Endothelial cell of umbilical vein (primary cell): ENCODE measurements at regions not wholly inside any gene's neighbourhood (a gene's known extent, or its start where the extent isn't known, plus 50 kb on each side); places are given as distances from the start of the nearest gene placed in this dataset.
"Not testable (repeated sequence)": the region's sequence is repeated elsewhere in the genome, so short reads cannot be mapped to it uniquely, and the experiment has no call there.

Source experiments
- BruUV-seq: library from RNA; stranded (reverse); fragments of 400-500 nt; replicated peaks from 2 replicates; lab custom pipeline; 2021; lab: Mats Ljungman, UMichigan
- CTCF ChIA-PET: fragments of 300-600, 350-600 bp; sonication (Branson Sonifier 250); formaldehyde crosslinking; loops from one replicate; lab custom pipeline; 2021; ENCODE audit warnings: antibody characterized with exemption, inconsistent platforms; lab: Charles Lee
- POLR2A ChIA-PET: fragments of 300-600, 350-600 bp; sonication (Branson Sonifier 250); formaldehyde crosslinking; loops from one replicate; lab custom pipeline; 2021; ENCODE audit warnings: antibody characterized with exemption, inconsistent platforms; lab: Charles Lee
- DNase-seq: peaks from one replicate; pipeline ENCODE4 v3.0.0-alpha.2; 2011; ENCODE audit warnings: low read depth, low spot score
- FAIRE-seq: peaks from 2 replicates; lab custom pipeline; 2011; peaks lifted over from hg19 to GRCh38; lab: Jason Lieb, UNC
- H2AFZ ChIP-seq: 2 replicates; pipeline ENCODE4 v1.6.0; 2012; ENCODE audit warnings: low read depth, low read length, control low read depth, inconsistent platforms
- H3K27ac ChIP-seq: 2 replicates; pipeline ENCODE4 v1.5.1; 2011; ENCODE audit warnings: low read depth, mild to moderate bottlenecking, control low read depth, low read length, moderate library complexity; ENCODE audit not compliant: insufficient read depth
- H3K27me3 ChIP-seq, 2 experiments: 2 replicates each; pipeline versions ENCODE4 v1.6.0 to v1.6.1; 2011; ENCODE audit warnings: low read length in 2 of 2, mixed read lengths in 1 of 2; ENCODE audit not compliant: control insufficient read depth in 2 of 2, insufficient read depth in 2 of 2
- H3K36me3 ChIP-seq, 2 experiments: 2 replicates in 1 of 2; 3 replicates in 1 of 2; pipeline ENCODE4 v1.5.1; 2011; ENCODE audit warnings: low read length in 2 of 2, mild to moderate bottlenecking in 1 of 2, moderate library complexity in 1 of 2; ENCODE audit not compliant: control insufficient read depth in 2 of 2, insufficient read depth in 2 of 2; ENCODE audit errors: extremely low read depth in 1 of 2
- H3K4me1 ChIP-seq: 3 replicates; pipeline ENCODE4 v1.5.1; 2011; ENCODE audit warnings: mild to moderate bottlenecking, low read length; ENCODE audit not compliant: control insufficient read depth, insufficient read depth; ENCODE audit errors: extremely low read depth
- H3K4me2 ChIP-seq: 2 replicates; pipeline ENCODE4 v1.6.1; 2011; ENCODE audit warnings: low read length, control low read depth, mixed read lengths; ENCODE audit not compliant: insufficient read depth
- H3K4me3 ChIP-seq, 3 experiments: fragments of 200-600 bp in 1 of 3; sonication (generic), shearing (Covaris generic) in 1 of 3; replicated peaks in 1 of 3; 2 replicates each; pipeline ENCODE4 v1.5.1; 2011 to 2016; ENCODE audit warnings: control low read depth in 3 of 3, low read length in 3 of 3, mild to moderate bottlenecking in 2 of 3, inconsistent platforms in 1 of 3, low read depth in 1 of 3, moderate library complexity in 1 of 3; ENCODE audit not compliant: insufficient read depth in 1 of 3
- H3K79me2 ChIP-seq: 2 replicates; pipeline ENCODE4 v1.6.0; 2012; ENCODE audit warnings: low read length, inconsistent platforms; ENCODE audit not compliant: control insufficient read depth, insufficient read depth
- H3K9ac ChIP-seq: replicated peaks from 2 replicates; pipeline ENCODE3; 2011; ENCODE audit warnings: low read length, control low read depth; ENCODE audit not compliant: insufficient read depth; ENCODE audit errors: extremely low read depth
- H3K9me1 ChIP-seq: replicated peaks from 3 replicates; pipeline ENCODE4 v1.6.0; 2011; ENCODE audit warnings: mild to moderate bottlenecking, low read length; ENCODE audit not compliant: control insufficient read depth, insufficient read depth; ENCODE audit errors: extremely low read depth
- H3K9me3 ChIP-seq: replicated peaks from 2 replicates; pipeline ENCODE4 v1.5.1; 2012; ENCODE audit warnings: low read length, inconsistent platforms; ENCODE audit not compliant: control insufficient read depth, insufficient read depth
- H4K20me1 ChIP-seq: replicated peaks from 2 replicates; pipeline ENCODE3; 2011; ENCODE audit warnings: mild to moderate bottlenecking, low read length; ENCODE audit not compliant: control insufficient read depth, insufficient read depth; ENCODE audit errors: extremely low read depth
- EZH2 ChIP-seq: IDR thresholded peaks from 2 replicates; pipeline ENCODE4 v1.6.1; 2012; ENCODE audit warnings: borderline replicate concordance, low read depth, mild to moderate bottlenecking, moderate library complexity, low read length, inconsistent platforms; ENCODE audit not compliant: severe bottlenecking
- FOS ChIP-seq: IDR thresholded peaks from 2 replicates; pipeline ENCODE4 v1.6.1; 2011; ENCODE audit warnings: mild to moderate bottlenecking, low read length, moderate library complexity, borderline replicate concordance; ENCODE audit not compliant: insufficient read depth
- GATA2 ChIP-seq: IDR thresholded peaks from 2 replicates; pipeline ENCODE4 v1.7.0; 2011; ENCODE audit warnings: low read depth, mild to moderate bottlenecking, moderate library complexity, mixed read lengths, low read length; ENCODE audit not compliant: insufficient read length, insufficient read depth
- JUN ChIP-seq: IDR thresholded peaks from 2 replicates; pipeline ENCODE4 v1.6.1; 2011; ENCODE audit warnings: borderline replicate concordance, low read depth; ENCODE audit not compliant: insufficient read length, insufficient read depth
- MYC ChIP-seq: IDR thresholded peaks from one replicate; pipeline ENCODE4 v1.6.1; 2011; ENCODE audit warnings: mild to moderate bottlenecking, low read depth, low read length
- POLR2A ChIP-seq: IDR thresholded peaks from 2 replicates; pipeline ENCODE4 v1.6.1; 2012; ENCODE audit warnings: low read depth, mild to moderate bottlenecking, control low read depth, low read length
- POLR2AphosphoS5 ChIP-seq: IDR thresholded peaks from 2 replicates; pipeline ENCODE4 v1.6.1; 2012; ENCODE audit warnings: low read depth, mild to moderate bottlenecking, control low read depth, low read length, moderate library complexity; ENCODE audit not compliant: insufficient read depth
- dilution Hi-C: fragments of 300-500 bp; cut with MboI; formaldehyde crosslinking; loops from one replicate; pipeline ENCODE4 v1.15.0; 2019; ENCODE audit warnings: low sequenced_read_pairs; ENCODE audit not compliant: extremely low pct_ligation_motif_present
- intact Hi-C: fragments of 100-400 bp; cut with micrococcal nuclease; formaldehyde crosslinking; loops from one replicate; pipeline ENCODE4 v1.10.0; 2022
- TF ChIP-seq, protein P1 (sequence below): IDR thresholded peaks from 2 replicates; pipeline ENCODE4 v1.6.1; 2011; ENCODE audit not compliant: insufficient read depth, insufficient read length
- TF ChIP-seq, protein P2 (sequence below), 2 donors: IDR thresholded peaks; 1 replicate in 1 of 2; 2 replicates in 1 of 2; pipeline ENCODE4 v1.5.1; 2011; ENCODE audit warnings: low read length in 2 of 2, mild to moderate bottlenecking in 2 of 2, moderate library complexity in 2 of 2, control low read depth in 1 of 2, inconsistent platforms in 1 of 2, low read depth in 1 of 2; ENCODE audit not compliant: insufficient read depth in 1 of 2; ENCODE audit errors: extremely low read depth in 1 of 2

DNA sequence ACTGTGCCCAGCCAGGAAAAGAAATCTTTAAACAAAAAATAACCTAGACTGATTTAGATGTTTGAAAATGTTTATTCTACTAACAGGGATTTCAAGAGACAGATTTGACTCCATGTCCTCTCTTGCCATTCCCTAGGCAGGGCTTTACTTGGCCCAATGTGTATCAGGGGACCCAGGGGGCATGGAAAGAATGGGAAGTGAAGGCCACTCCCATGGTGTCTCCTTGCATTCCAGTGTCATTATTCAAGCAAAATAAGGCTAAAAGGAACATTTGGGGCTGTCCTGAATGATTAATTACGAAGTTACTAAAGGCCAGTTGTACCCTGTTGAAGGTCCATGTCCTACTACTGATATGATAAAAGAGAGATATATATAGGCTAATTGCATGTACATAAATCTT is 151.9 kb upstream of the ATF7IP start:
- POLR2A ChIA-PET, result no interaction called here

DNA sequence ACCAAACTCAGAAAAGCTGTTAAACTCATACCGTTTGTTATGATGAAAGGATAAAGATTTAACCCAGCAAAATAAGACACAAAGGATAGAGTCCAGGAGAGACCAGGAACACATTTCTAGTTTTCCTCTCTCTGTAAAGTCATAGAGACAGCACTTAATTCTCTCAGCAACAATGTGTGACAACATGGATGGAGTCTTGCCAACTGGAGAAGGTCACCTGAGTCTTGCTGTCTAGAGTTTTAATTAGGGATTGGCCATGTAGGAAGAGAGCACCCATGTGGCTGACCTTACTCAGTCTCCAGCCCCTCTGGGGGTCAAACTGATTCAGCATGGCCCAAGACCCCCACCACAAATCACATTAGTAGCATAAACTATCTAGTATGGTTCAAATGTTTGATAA is 151.0 kb upstream of the ATF7IP start:
- no peak overlapping the region for H2AFZ ChIP-seq
- FAIRE-seq, result no peak
- intact Hi-C loops, result no loop called here
- H3K36me3 ChIP-seq, result no peaks in the 10 kb centered on the region
- no TSS peak for BruUV-seq
- dilution Hi-C loops, result no loop called here
- H3K4me1 ChIP-seq, result no peaks in the 10 kb centered on the region
- H3K4me2 ChIP-seq, result no peak overlapping the region
- CTCF ChIA-PET, result no interaction called here
- no peaks in the 10 kb centered on the region for H3K9me1 ChIP-seq
- H3K9me3 ChIP-seq, result no peaks in the 10 kb centered on the region
- H3K4me3 ChIP-seq, result no peak overlapping the region
- no peak overlapping the region for H3K9ac ChIP-seq
- TF ChIP-seq, protein P1, sequence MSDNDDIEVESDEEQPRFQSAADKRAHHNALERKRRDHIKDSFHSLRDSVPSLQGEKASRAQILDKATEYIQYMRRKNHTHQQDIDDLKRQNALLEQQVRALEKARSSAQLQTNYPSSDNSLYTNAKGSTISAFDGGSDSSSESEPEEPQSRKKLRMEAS, result no peak
- TF ChIP-seq GATA2 (no peak), POLR2A (no peak), FOS (no peak), POLR2AphosphoS5 (no peak), MYC (no peak), JUN (no peak), EZH2 (no peak)
- TF ChIP-seq, protein P2, sequence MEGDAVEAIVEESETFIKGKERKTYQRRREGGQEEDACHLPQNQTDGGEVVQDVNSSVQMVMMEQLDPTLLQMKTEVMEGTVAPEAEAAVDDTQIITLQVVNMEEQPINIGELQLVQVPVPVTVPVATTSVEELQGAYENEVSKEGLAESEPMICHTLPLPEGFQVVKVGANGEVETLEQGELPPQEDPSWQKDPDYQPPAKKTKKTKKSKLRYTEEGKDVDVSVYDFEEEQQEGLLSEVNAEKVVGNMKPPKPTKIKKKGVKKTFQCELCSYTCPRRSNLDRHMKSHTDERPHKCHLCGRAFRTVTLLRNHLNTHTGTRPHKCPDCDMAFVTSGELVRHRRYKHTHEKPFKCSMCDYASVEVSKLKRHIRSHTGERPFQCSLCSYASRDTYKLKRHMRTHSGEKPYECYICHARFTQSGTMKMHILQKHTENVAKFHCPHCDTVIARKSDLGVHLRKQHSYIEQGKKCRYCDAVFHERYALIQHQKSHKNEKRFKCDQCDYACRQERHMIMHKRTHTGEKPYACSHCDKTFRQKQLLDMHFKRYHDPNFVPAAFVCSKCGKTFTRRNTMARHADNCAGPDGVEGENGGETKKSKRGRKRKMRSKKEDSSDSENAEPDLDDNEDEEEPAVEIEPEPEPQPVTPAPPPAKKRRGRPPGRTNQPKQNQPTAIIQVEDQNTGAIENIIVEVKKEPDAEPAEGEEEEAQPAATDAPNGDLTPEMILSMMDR (IDR thresholded peaks at IDR 0.05; ENCODE audit: extremely low read depth in 1 of 2, insufficient read depth in 1 of 2, low read depth in 1 of 2, low read length in 2 of 2), result no peak
- peaks cover 0 to 3% of the 10 kb centered on the region in 2 experiments for H3K27me3 ChIP-seq
- POLR2A ChIA-PET, result no interaction called here
- no peak for DNase-seq
- H3K27ac ChIP-seq, result no peak overlapping the region
- H3K79me2 ChIP-seq, result no peaks in the 10 kb centered on the region
- no peaks in the 10 kb centered on the region for H4K20me1 ChIP-seq

More for the DNA sequence above, 151.9 kb upstream of the ATF7IP start:
- Histone ChIP-seq H2AFZ (no peak overlapping the region), H3K36me3 (no peaks in the 10 kb centered on the region), H4K20me1 (no peaks in the 10 kb centered on the region), H3K4me1 (no peaks in the 10 kb centered on the region), H3K9me1 (no peaks in the 10 kb centered on the region), H3K79me2 (no peaks in the 10 kb centered on the region), H3K27ac (no peak overlapping the region), H3K4me3 (no peak overlapping the region), H3K27me3 (peaks cover 0 to 3% of the 10 kb centered on the region in 2 experiments), H3K9me3 (no peaks in the 10 kb centered on the region), H3K4me2 (no peak overlapping the region), H3K9ac (no peak overlapping the region)
- intact Hi-C loops, result no loop called here
- no peak for FAIRE-seq
- BruUV-seq, result no TSS peak
- TF ChIP-seq MYC, result no peak
- CTCF ChIA-PET, result no interaction called here
- dilution Hi-C loops, result no loop called here
- DNase-seq, result no peak

DNA sequence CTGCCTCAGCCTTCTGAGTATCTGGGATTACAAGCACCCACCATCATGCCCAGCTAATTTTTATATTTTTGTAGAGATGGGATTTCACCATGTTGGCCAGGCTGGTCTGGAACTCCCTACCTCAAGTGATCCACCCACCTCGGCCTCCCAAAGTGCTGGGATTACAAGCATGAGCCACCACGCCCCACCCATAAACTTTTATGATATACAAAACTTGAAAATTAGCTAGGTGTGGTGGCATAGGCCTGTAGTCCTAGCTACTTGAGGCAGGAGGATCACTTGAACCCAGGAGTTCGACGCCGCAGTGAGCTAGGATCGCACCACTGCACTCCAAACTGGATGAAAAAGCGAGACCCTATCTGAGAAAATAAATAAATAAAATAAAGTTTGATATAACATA is 149.5 kb upstream of the ATF7IP start:
- H3K9ac ChIP-seq, POLR2A ChIA-PET, dilution Hi-C loops, H3K9me3 ChIP-seq, FAIRE-seq, H3K27ac ChIP-seq, DNase-seq, H4K20me1 ChIP-seq, H2AFZ ChIP-seq, H3K4me3 ChIP-seq, H3K4me1 ChIP-seq, BruUV-seq, H3K79me2 ChIP-seq, H3K27me3 ChIP-seq, H3K36me3 ChIP-seq, intact Hi-C loops, H3K9me1 ChIP-seq, H3K4me2 ChIP-seq: not testable (repeated sequence)
- CTCF ChIA-PET, result interaction anchor here (0.7 to 1.4 kb wide), 3 partner anchors 23 to 219 kb away, joined by 3 to 4 read pairs (median 3); no protein-coding TSS in a partner anchor
